HG03196 (cell line): ENCODE measurements at regions not wholly inside any gene's neighbourhood (a gene's known extent, or its start where the extent isn't known, plus 50 kb on each side); places are given as distances from the start of the nearest gene placed in this dataset.

ENCODE experiments used
- ATAC-seq: cut with Tn5 transposase; IDR thresholded peaks from one replicate; pipeline ENCODE4 v1.9.1; 2021; ENCODE audit not compliant: unreplicated experiment

DNA sequence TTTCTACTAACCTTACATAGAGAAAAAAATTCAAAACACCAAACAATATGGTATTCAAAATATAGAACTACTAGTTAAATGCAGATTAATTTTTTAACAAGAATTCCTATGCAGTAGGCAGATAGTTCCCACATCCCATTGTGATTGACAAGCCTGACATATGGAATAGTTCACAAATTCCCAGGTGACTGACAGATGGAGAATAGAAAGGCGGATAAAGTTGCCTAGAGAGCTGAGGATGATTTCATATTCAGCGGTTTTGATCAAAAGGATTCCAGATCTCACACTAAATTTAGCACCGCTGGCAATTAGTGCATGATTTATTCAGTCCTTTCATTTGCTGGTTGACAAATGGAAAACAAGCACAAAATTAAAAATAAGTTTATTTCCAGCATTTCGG is 733.7 kb upstream of the POU3F3 start:
- no peak for ATAC-seq

DNA sequence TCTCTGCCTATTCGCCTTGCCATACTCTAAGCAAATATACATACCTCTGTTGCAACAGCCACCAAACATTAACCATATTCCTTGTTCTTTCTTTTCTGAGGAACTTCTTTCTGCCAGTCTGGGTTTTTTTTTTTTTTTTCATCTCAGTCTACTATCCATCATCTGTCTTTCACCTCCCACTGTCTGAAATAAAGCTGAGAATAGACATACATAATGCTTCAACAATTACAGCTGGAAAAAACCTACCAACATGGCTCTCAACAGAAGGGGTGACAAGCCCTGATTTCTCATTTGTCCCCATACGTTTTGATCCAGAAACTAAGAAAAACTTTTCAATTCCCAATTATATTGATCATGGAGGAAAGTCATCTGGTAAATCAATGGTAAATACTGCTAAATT is 728.8 kb upstream of the POU3F3 start:
- no peak for ATAC-seq

DNA sequence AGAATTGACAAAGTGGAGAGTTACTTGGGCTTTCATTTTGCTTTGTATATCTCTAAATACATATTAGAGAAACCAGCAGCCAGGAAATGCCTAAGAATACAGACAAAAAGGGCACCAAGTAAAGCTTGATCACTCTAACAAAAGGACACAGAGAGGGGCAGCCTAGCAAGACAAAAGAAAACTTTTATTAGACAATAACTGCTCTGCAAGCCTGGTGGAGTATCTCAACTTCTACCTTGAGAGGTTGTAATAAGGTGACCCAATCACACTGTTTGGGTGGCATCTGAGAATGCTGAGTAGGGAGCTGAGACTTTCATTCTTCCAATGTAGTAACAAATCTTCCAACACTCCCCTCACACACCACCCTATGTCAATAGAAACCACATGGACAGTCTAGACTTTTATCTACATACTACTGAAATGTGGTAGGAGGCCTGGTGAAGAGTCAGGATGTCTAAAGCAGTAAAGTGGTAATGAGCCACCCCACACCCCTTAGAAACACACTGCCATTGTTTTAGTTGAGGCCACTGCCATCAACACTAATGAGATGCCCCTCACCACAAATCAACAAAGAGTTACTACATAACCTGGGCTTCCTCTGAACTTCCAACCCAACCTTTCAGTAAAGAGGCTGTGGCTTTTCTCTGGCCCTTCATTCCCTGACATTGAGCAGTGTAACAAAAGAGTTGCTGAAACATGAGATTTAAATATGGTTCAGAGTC is 726.7 kb upstream of the POU3F3 start:
- ATAC-seq = no peak

DNA sequence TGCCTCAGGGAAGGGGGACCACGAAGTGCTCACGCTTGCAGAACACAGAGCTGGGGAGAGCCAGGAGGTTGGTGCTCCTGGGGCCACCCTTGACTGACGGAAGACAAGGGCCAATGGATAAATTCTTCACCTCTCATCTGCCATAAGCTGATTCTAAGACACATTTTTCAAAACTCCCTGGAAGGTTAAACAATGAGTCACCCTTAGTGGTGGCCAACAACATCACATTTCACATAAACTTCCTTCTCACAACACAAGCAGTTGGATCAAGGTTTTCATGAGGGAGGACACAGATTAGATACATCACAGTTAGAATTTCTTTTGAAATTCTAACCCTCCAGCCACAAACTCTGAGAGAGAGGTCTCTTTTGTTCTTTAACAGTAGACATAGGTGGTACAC is 713.6 kb upstream of the POU3F3 start:
- ATAC-seq = no peak

DNA sequence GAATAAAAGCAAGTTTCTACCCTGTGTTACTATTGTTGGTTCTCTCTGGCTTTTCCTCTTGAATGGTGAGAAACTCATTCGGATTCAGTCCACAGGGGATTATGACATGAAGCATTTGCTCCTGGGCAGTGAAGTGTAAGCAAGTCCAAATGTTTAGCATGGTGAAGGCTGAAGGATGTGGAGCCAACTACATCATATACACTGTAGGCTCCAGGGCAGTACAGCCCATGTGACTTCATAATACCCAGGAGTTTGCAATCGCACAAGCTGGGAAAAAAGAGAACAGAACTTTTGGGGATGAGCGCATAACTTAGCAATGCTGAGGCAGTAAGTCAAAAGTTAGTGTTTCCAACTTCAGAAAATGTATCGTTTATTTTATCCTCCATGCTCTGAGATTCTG is 695.7 kb upstream of the POU3F3 start:
- ATAC-seq = no peak

DNA sequence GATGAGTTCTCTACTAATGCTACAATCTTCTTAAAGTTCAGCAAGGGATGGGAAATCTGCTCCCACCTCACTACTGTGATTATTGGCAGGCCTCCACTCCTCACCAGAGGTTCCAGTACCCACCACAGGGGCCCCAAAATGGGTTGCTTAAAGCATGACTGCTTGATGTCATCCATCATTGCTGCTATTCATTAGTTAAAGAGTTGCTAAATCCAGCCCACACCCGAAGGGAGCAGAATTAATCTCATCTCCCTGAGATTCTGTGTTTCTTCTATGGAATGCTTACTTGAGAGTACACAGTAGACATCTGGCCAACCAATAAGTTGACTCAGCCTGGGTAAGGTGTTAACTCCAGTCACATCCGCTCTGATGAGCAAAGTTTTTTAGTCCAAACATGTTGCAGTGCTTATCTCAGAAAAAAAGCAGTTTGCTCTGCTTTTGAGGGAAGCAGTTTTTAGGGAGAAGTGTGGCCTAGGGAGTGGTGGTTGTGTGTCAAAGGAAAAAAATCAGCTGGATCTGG is 690.2 kb upstream of the POU3F3 start:
- ATAC-seq = no peak

DNA sequence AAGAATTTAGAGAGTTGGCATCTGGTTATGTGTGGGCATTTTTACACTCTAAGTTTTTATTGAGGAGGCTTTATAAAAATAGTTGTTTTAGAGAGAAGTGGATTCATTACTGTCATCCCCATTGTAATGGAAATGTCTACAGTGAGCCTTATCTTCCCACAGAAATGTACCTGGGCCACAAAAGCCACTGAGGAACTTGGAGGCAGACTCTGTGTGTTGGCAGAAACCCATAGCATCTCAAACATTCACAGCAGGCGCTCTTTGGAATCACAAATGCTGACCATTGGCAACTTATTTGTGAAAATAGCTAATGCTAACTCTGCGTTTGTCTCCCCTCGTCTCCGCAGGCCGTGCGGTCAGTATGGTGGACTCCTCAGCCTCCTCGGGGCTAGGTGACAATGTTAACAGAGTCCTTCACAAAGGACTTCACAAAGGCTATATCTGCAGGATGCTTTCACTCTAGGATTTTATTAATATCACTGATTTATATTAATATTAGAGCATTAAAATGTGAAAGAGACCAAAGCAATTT is 689.1 kb upstream of the POU3F3 start:
- no peak for ATAC-seq

DNA sequence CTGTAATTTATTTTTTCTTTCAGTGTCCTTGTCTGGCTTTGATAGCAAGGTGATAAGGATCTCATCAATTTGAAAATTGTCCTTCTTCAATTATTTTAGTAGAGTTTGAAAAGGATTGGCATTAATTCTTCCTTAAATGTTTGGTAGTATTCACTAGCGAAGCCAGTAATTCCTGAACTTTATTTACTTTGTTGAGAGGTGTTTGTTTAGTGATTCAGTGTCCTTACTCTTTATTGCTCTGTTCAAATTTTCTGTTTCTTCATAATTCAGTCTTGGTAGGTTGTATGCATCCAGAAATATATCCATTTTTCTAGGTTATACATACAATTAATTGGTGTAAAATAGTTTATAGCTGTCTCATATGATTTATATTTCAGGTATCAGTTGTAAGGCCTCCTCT is 676.7 kb upstream of the POU3F3 start:
- ATAC-seq = no peak

DNA sequence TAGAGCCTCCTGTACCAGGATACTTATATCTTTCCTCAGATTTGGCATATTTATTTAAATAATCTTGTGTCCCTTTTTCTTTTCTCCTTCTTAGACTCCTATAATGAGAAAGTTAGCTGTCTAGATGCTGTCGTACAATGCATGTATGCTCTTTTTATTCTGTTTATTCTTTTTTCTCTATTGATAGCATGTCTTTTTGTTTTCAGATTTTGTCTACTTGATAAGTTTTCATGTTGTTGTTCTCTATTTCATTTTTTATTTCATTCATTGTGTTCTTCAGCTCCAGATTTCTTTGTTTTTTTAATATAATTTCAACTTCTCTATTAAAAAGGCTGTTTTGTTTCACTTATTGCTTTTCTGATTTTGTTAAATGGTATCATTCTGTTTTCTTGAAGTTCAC is 674.3 kb upstream of the POU3F3 start:
- ATAC-seq = no peak

DNA sequence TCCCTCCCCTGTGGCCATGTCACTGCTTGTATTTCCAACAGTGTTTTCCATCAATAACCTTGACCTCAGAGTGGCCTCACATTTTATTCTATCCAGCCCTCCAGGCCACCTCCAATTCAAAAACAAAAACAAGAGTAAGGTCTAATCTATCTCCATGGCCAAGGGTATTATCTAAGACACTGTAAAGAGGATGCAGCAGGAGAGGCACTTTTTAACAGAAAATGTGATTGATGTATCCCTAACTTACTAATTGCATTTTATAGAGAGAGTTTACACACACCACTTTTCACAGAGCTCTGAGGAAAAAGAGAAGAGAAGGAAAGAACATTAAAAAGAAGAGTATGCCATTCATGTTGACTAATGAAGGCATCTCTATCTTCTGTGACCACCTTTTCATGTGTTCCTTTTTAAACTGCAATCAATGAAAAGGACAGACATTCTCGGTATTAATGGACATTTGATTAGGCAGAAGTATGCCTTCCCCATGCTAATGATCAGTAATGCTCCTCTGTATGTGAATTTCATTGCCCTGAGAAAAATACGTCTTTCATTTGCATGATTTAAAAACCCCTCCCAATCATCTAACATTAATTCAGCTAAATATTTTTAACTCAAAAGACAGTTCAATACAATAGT is 653.3 kb upstream of the POU3F3 start:
- ATAC-seq = no peak

DNA sequence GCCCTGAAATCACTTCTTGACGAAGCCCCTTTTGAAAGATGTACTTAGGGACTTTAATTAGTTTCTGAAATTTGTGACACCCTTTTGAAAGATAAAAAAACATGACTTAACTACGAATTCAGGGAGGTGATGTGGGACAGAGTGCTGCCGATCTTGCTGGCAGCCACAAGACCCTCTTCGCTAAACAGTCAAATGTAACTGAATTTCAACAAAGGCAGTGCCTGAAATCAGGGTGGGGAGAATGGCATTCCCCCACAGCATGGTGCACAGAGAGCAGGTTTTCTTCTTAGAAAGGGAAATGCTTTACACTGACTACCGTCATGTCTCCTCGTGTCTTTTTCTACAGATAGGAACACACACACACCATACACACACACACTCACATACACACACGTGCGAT is 640.2 kb upstream of the POU3F3 start:
- ATAC-seq = no peak

DNA sequence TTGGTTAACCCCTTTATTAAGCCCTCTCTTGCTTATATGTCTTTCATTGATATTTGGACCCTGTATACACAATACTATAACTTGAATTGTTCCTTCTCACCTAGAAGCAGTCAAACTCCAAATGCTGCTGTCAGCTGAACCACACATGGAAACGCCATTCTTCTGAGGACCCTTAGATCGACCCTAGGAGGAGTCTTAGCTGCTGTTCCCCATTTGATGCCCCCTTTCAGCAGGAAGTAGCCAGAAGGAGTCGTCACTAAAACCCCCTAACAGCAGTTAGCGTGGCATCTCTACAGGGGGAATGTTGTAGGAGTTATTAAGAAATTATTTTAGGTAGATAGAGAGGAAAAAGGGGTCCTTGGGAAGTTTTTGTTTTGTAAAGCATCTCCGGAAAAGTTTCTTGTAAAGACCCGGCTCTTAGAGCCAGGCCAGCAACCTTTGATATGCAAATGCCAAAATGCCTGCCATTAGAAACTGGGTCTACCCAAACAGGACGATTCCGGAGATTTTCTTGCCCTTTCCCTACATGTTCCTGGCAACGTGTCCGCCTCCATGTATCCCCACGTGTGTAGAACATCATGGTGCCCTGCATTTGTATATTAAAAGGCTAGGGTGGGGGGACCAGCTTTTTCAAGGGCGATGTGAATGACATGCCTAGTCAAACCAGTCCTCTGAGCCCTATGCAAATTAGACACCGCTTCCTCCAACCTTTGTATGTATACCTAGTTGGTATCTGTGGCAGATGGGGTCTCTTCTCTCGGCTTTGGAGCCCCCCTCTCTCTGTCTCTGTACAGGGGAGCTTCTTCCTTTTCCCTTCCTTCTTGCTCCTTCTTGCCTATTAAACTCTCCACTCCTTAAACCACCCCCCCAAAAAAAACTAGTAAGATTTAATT is 638.4 kb upstream of the POU3F3 start:
- ATAC-seq = no peak

DNA sequence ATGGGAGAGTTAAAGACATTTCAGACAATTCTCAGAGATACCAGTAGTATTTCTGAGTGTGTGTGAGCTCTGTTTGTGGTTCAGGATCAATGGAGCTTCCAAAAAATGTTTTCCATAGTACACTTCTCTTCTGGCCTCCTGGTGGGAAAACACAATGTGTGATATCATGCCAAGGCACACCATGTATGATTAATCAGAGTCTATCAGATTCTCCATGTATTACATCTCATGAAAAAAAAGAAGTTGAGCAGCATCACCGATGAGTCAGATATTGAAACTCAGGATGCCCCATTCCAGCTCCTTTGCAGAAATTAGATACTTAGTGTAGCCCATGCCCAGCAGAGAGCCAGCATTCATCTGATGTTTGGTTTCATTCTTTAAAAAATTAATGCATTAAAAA is 620.3 kb upstream of the POU3F3 start:
- ATAC-seq = no peak

DNA sequence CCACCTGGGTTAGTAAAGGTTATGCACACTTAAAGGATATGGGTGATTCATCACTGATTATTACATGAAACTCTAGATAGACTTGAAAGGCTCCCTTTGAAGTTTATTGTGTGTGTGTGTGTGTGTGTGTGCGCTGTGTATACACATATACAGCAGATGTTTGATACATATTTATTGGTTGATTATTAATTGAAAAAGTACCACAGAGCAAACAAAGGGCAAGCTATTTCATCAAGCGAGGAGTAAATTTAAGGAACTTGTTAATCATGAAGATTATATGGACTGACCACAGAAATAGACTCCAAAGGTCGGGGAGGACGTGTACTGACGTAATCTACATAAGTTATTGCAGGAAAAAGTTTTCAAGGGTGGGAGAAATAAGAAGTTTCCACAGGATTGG is 617.4 kb upstream of the POU3F3 start:
- ATAC-seq = no peak

DNA sequence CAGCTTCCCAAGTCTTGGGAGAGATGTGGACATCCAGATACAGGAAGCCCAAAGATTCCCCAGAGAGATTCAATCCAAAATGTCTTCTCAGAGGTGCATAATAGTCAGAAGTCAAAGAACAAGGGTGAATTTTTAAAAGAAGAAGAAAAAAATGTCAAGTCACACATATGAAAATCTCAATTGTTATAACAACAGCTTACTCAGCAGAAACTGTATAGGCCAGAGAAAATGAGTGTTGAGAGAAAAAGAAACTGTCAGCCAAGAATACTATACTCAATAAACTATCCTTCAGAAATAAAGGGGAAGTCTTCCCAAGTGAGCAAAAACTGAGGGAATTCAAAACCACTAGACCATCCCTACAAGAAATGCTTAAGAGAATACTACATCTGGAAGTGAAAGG is 612.9 kb upstream of the POU3F3 start:
- no peak for ATAC-seq

DNA sequence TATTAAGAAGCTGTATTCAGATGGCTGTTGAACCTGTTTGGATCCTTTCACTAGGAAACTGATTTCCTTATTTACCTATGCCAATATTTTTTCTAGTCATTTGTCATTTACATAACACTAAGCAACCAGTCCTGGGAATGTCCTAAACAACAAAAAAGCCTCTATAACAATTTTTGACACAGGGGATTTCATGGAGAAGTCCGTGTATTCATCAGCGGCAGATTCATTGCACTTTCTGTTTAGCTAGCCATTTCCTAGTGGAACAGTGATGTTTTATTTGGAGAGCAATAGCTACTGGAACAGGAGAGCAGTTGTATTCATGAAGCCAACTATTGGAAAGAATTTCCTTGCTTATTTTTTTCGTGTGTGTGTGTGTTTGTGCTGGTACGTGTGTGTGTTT is 604.3 kb upstream of the POU3F3 start:
- ATAC-seq = no peak

DNA sequence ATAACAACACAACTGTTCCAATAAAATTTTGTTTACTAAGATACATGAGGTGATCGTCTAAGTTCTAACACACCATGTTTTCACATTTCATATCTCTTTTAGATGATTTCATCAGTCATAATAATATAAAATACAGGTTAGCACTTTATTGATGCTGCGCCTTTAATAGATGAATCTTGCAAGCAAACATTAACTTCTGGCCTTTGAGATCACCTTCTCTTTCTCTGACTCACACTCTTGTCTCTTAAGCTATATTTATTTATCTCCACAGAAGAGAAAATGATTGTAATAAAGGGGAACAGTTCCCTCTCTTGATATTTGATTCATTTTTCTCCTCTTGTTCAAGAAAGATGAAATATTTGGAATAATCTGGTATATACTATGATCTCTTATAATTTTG is 603.3 kb upstream of the POU3F3 start:
- ATAC-seq = no peak

DNA sequence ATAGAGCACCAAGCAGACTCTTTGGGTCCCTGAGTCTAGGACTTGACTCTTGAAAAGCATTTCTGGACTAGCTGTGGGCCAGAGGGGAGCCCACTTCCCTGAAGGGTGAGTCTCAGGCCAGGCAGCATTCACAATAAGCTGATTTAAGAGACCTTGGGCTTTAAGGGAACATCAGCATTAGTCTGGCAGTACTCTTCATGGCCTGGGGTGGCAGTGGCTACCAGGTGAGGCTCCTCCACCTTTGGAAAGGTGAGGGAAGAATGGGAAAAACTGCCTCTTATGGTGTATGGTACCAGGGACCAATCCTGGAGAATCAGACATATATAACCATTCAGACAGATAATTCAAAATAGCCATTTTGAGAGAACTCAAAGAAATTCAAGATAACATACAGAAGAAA is 599.9 kb upstream of the POU3F3 start:
- ATAC-seq = no peak

DNA sequence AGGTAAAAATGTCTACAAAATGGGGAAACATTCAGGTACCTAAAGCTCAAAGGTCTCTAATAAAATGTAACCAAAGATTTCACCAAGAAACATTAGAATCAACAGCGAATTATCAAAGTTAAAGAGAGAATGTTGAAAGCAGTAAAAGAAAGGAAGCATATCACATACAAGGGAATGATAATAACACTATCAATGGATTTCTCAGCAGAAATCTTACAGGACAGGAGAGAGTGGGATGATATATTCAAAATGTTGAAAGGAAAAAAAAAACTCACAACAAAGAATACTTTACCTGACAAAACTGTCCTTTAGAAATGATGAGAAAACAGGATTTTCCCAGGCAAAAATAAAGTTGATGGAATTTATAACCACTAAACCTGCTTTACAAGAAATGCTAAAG is 591.2 kb upstream of the POU3F3 start:
- no peak for ATAC-seq

DNA sequence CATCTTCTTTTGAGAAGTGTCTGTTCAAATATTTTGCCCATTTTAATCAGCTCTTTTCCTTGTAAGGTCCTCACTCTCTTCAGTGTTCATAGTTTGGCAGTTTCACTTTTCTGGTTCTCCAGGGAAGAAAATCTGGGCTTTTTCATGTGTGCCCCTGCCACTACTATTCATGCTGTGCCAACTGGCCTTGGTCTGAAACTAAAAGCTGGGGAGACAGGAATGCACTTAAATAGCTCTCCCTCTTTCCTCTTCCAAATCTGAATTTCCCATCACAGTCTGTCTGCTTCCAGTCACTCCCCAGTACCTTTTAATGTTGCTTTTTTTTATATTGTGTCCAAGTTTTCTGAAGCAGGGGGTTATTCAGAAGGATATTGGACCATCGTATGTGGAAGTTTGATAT is 574.3 kb upstream of the POU3F3 start:
- no peak for ATAC-seq

DNA sequence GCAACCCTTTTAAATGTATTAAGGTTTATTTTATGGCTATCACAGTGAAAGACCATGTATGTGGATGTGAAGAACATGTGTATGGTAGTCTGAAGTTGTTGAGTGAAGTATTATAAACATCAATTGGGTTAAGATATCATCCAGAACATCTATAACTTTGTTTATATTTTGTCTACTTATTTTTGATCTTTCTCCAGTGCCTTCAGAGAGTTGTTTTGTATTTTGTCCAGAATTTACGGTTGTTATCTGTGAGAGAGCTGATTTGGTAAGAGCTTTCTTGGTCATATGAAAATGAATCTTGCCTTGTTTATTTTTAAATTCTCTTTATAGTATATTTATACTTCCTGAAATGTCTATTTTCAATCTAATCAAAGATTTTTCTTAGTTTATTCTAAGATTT is 573.7 kb upstream of the POU3F3 start:
- ATAC-seq = no peak

DNA sequence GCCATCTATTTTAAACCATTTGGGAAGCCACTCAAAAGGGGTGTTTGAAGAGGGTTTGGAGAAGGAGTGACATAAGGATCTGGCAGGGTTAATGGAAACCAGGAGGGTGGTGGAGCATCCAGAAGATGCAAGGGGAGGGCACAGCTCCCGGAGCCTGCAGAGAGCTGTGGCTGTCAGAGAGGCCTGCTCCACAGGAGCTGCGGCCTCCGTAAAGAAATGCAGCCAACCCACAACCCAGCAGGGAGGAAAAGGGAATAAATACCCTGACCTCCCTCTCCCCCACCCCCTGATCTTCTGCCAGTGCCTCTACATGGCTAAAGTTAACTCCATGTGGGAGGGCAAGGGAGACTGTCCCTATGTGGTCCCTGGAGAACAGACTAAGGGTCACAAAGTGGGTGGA is 567.1 kb upstream of the POU3F3 start:
- no peak for ATAC-seq
